Thyroid gland (tissue), 4 donors: ENCODE measurements at regions not wholly inside any gene's neighbourhood (a gene's known extent, or its start where the extent isn't known, plus 50 kb on each side); places are given as distances from the start of the nearest gene placed in this dataset.

Experiments
- CTCF ChIP-seq, 6 experiments: fragments of 200-600 bp in 3 of 6; fragments of 450-650 bp in 3 of 6; sonication (generic) in 3 of 6; IDR thresholded peaks; one replicate each; pipeline ENCODE4 v1.5.1; 2016 to 2019; ENCODE audit warnings: antibody characterized with exemption in 6 of 6, mild to moderate bottlenecking in 2 of 6, inconsistent platforms in 1 of 6, moderate library complexity in 1 of 6
- POLR2A ChIP-seq, 2 donors: fragments of 450-650 bp; IDR thresholded peaks; one replicate each; pipeline ENCODE4 v1.6.1; 2017; ENCODE audit warnings: antibody characterized with exemption in 2 of 2, mild to moderate bottlenecking in 2 of 2, moderate library complexity in 1 of 2

DNA sequence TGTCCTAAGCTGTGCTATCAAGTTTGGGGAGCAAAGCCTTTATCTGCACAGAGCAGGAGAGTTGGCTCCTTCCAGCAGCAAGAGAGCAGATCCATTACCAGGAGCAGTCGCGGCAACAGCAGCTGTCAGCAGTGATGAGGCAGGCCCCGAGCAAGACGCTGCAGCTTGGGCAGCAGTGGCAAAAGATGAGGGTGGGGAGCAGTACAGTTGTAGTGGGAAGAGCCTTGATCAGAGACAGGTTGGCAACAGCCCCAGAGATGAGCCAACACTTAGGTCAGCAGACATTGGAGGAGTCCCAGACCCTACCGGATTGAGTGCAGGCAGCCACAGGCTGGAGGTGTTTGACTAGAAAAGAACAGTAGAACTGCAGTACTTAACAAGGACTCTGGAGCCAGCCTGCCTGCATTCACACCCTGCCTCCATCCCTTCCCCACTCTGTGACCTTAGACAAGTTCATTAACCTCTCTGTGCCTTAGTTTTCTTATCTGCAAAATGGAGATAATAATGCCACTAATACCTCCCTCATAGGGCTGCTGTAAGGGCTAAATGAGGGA is 117.1 kb upstream of the SERTAD2 start:
- TF ChIP-seq POLR2A (IDR thresholded peaks at IDR 0.05) (no peak), CTCF (IDR thresholded peaks at IDR 0.05) (no peak)
